IMR-90 (cell line): ENCODE measurements at regions not wholly inside any gene's neighbourhood (a gene's known extent, or its start where the extent isn't known, plus 50 kb on each side); places are given as distances from the start of the nearest gene placed in this dataset.

Source experiments
- ATAC-seq: fragments of 200-7000 bp; cut with Tn5 transposase; 2 replicates; pipeline ENCODE4 v1.9.1; 2020; ENCODE audit warnings: low read depth, mild to moderate bottlenecking, moderate library complexity
- BruUV-seq: library from RNA; stranded (reverse); fragments of 400-500 nt; replicated peaks from 2 replicates; lab custom pipeline; 2021; lab: Mats Ljungman, UMichigan
- CTCF ChIA-PET: fragments of 300-600 bp; formaldehyde crosslinking; extraction: SDS; loops from one replicate; lab custom pipeline; 2021; ENCODE audit warnings: antibody characterized with exemption; lab: Yijun Ruan, JAX
- POLR2A ChIA-PET: fragments of 300-600 bp; sonication (Branson Sonifier 250); formaldehyde crosslinking; loops from one replicate; lab custom pipeline; 2022; ENCODE audit warnings: antibody characterized with exemption; ENCODE audit not compliant: unreplicated experiment; lab: Charles Lee
- DNase-seq: peaks from one replicate; pipeline ENCODE4 v3.0.0; 2013
- H2AFZ ChIP-seq: replicated peaks from 2 replicates; pipeline ENCODE3; 2013; ENCODE audit warnings: low read length, mild to moderate bottlenecking; ENCODE audit not compliant: poor library complexity
- H2AK5ac ChIP-seq: 2 replicates; pipeline ENCODE4 v1.6.1; 2013; ENCODE audit warnings: low read depth, low read length, inconsistent platforms
- H2AK9ac ChIP-seq: replicated peaks from 2 replicates; pipeline ENCODE3; 2013; ENCODE audit warnings: mild to moderate bottlenecking, low read depth, low read length, moderate library complexity; ENCODE audit not compliant: poor library complexity
- H2BK120ac ChIP-seq: 2 replicates; pipeline ENCODE4 v1.6.1; 2013; ENCODE audit warnings: low read depth, low read length, inconsistent platforms
- H2BK15ac ChIP-seq: 3 replicates; pipeline ENCODE4 v1.6.1; 2013; ENCODE audit warnings: low read depth, low read length, inconsistent platforms
- H2BK20ac ChIP-seq: 2 replicates; pipeline ENCODE4 v1.6.1; 2013; ENCODE audit warnings: low read depth, mild to moderate bottlenecking, inconsistent platforms, low read length, moderate library complexity
- H2BK5ac ChIP-seq: 2 replicates; pipeline ENCODE4 v1.6.1; 2013; ENCODE audit warnings: mild to moderate bottlenecking, low read depth, low read length, inconsistent platforms; ENCODE audit not compliant: poor library complexity, severe bottlenecking
- H3K14ac ChIP-seq: replicated peaks from 2 replicates; pipeline ENCODE4 v1.6.1; 2013; ENCODE audit warnings: low read depth, low read length, inconsistent platforms
- H3K18ac ChIP-seq: 2 replicates; pipeline ENCODE4 v1.6.1; 2013; ENCODE audit warnings: low read depth, low read length, control low read depth
- H3K23ac ChIP-seq: 2 replicates; pipeline ENCODE4 v1.6.1; 2013; ENCODE audit warnings: low read depth, low read length, inconsistent platforms
- H3K27ac ChIP-seq: 2 replicates; pipeline ENCODE4 v1.5.1; 2013; ENCODE audit warnings: mild to moderate bottlenecking, control low read depth, low read length; ENCODE audit not compliant: insufficient read depth
- H3K27me3 ChIP-seq: 2 replicates; pipeline ENCODE4 v1.6.1; 2013; ENCODE audit warnings: low read length; ENCODE audit not compliant: control insufficient read depth, insufficient read depth
- H3K36me3 ChIP-seq: 2 replicates; pipeline ENCODE4 v1.6.1; 2013; ENCODE audit warnings: low read length, mixed read lengths; ENCODE audit not compliant: control insufficient read depth, insufficient read depth
- H3K4ac ChIP-seq: 2 replicates; pipeline ENCODE4 v1.6.1; 2013; ENCODE audit warnings: low read depth, low read length, inconsistent platforms
- H3K4me1 ChIP-seq: 2 replicates; pipeline ENCODE4 v1.6.1; 2013; ENCODE audit warnings: low read length, mixed read lengths; ENCODE audit not compliant: control insufficient read depth, insufficient read depth
- H3K4me2 ChIP-seq: 2 replicates; pipeline ENCODE4 v1.6.1; 2013; ENCODE audit warnings: low read depth, mild to moderate bottlenecking, control low read depth, low read length, moderate library complexity
- H3K4me3 ChIP-seq: 2 replicates; pipeline ENCODE4 v1.5.1; 2013; ENCODE audit warnings: low read depth, mild to moderate bottlenecking, control low read depth, low read length, moderate library complexity; ENCODE audit not compliant: insufficient read depth
- H3K56ac ChIP-seq: 2 replicates; pipeline ENCODE4 v1.6.1; 2013; ENCODE audit warnings: low read length, inconsistent platforms; ENCODE audit not compliant: insufficient read depth; ENCODE audit errors: extremely low read depth
- H3K79me1 ChIP-seq, 2 experiments: 2 replicates each; pipeline ENCODE4 v1.6.1; 2013; ENCODE audit warnings: low read length in 2 of 2, inconsistent platforms in 1 of 2, low read depth in 1 of 2
- H3K9ac ChIP-seq: 2 replicates; pipeline ENCODE4 v1.6.1; 2013; ENCODE audit warnings: low read depth, low read length, control low read depth
- H3K9me1 ChIP-seq: 2 replicates; pipeline ENCODE4 v1.6.1; 2013; ENCODE audit warnings: low read length, inconsistent platforms; ENCODE audit not compliant: insufficient read depth
- H3K9me3 ChIP-seq: 2 replicates; pipeline ENCODE4 v1.6.1; 2013; ENCODE audit warnings: low read length; ENCODE audit not compliant: control insufficient read depth, insufficient read depth
- H4K20me1 ChIP-seq: 2 replicates; pipeline ENCODE4 v1.6.1; 2013; ENCODE audit warnings: low read length, inconsistent platforms; ENCODE audit not compliant: insufficient read depth
- H4K5ac ChIP-seq: 2 replicates; pipeline ENCODE4 v1.6.1; 2013; ENCODE audit warnings: mild to moderate bottlenecking, low read depth, low read length, control low read depth
- H4K8ac ChIP-seq, 2 experiments: 2 replicates each; pipeline ENCODE4 v1.6.1; 2013; ENCODE audit warnings: low read depth in 2 of 2, low read length in 2 of 2, control low read depth in 1 of 2, inconsistent platforms in 1 of 2
- H4K91ac ChIP-seq: 2 replicates; pipeline ENCODE4 v1.6.1; 2013; ENCODE audit warnings: low read depth, low read length, inconsistent platforms; ENCODE audit not compliant: insufficient read depth
- BHLHE40 ChIP-seq: fragments of 150-350 bp; IDR thresholded peaks from 2 replicates; pipeline ENCODE4 v1.6.1; 2016; ENCODE audit warnings: mild to moderate bottlenecking, low read depth, low read length
- CEBPB ChIP-seq: IDR thresholded peaks from 2 replicates; pipeline ENCODE4 v1.6.1; 2012; ENCODE audit warnings: low read depth, low read length, improper control_type of control experiment
- CHD1 ChIP-seq: IDR thresholded peaks from 2 replicates; pipeline ENCODE4 v1.6.1; 2012; ENCODE audit warnings: low read depth, low read length, improper control_type of control experiment
- CTCF ChIP-seq: conservative IDR thresholded peaks from 2 replicates; pipeline ENCODE4 v1.5.1; 2012; ENCODE audit warnings: mild to moderate bottlenecking, low read depth, low read length, improper control_type of control experiment
- ELK1 ChIP-seq: fragments of 150-350 bp; IDR thresholded peaks from 2 replicates; pipeline ENCODE4 v1.6.1; 2016; ENCODE audit warnings: low read depth, mild to moderate bottlenecking, low read length, moderate library complexity, borderline replicate concordance
- FOS ChIP-seq: fragments of 150-350 bp; IDR thresholded peaks from 2 replicates; pipeline ENCODE4 v1.6.1; 2016; ENCODE audit warnings: low read depth, low read length
- MAFK ChIP-seq: IDR thresholded peaks from 2 replicates; pipeline ENCODE4 v1.6.1; 2012; ENCODE audit warnings: low read depth, low read length, improper control_type of control experiment
- MAZ ChIP-seq: IDR thresholded peaks from 2 replicates; pipeline ENCODE4 v1.6.1; 2012; ENCODE audit warnings: low read depth, mild to moderate bottlenecking, low read length, improper control_type of control experiment, moderate library complexity, borderline replicate concordance
- MXI1 ChIP-seq: IDR thresholded peaks from 2 replicates; pipeline ENCODE4 v1.6.1; 2012; ENCODE audit warnings: low read depth, mild to moderate bottlenecking, low read length, moderate library complexity, borderline replicate concordance
- NFE2L2 ChIP-seq: fragments of 150-350 bp; IDR thresholded peaks from 2 replicates; pipeline ENCODE4 v1.6.1; 2016; ENCODE audit warnings: low read depth, mild to moderate bottlenecking, low read length
- POLR2A ChIP-seq: IDR thresholded peaks from 2 replicates; pipeline ENCODE4 v1.6.1; 2012; ENCODE audit warnings: mild to moderate bottlenecking, low read depth, low read length
- RAD21 ChIP-seq: IDR thresholded peaks from 2 replicates; pipeline ENCODE4 v1.6.1; 2012; ENCODE audit warnings: low read length, improper control_type of control experiment
- RCOR1 ChIP-seq: IDR thresholded peaks from 2 replicates; pipeline ENCODE4 v1.6.1; 2012; ENCODE audit warnings: mild to moderate bottlenecking, low read length, improper control_type of control experiment; ENCODE audit not compliant: insufficient replicate concordance
- RFX5 ChIP-seq: IDR thresholded peaks from 2 replicates; pipeline ENCODE4 v1.8.0; 2012; ENCODE audit warnings: low read depth, mild to moderate bottlenecking, low read length, moderate library complexity
- SMC3 ChIP-seq: fragments of 150-350 bp; IDR thresholded peaks from 2 replicates; pipeline ENCODE4 v1.6.1; 2016; ENCODE audit warnings: low read depth, mild to moderate bottlenecking, antibody characterized with exemption, low read length, moderate library complexity
- USF2 ChIP-seq: fragments of 150-350 bp; IDR thresholded peaks from 2 replicates; pipeline ENCODE4 v1.6.1; 2017; ENCODE audit warnings: mild to moderate bottlenecking, antibody characterized with exemption, low read length, low read depth
- whole genome bisulfite sequencing, 2 experiments: methylation state at CpG; one replicate each; pipeline versions ENCODE4 v1.1.5 to v1.1.7; 2013; ENCODE audit warnings: missing lambda C conversion rate in 2 of 2; ENCODE audit not compliant: insufficient read length in 1 of 2; ENCODE audit errors: extremely low coverage in 2 of 2; 5-methylcytosine and 5-hydroxymethylcytosine counted together
- dilution Hi-C: fragments of 300-500 bp; cut with HindIII; formaldehyde crosslinking; loops from one replicate; pipeline ENCODE4 v1.14.3; 2018; ENCODE audit warnings: low sequenced_read_pairs; ENCODE audit not compliant: unreplicated experiment
- in situ Hi-C: fragments of 300-500 bp; cut with MboI; formaldehyde crosslinking; loops from 3 replicates; pipeline ENCODE4 v1.14.3; 2019; ENCODE audit warnings: low sequenced_read_pairs, inconsistent platforms, mixed read lengths
- intact Hi-C: fragments of 100-400 bp; cut with micrococcal nuclease; formaldehyde crosslinking; loops from 2 replicates; pipeline ENCODE4 v1.10.0; 2022

- BruUV-seq = no TSS peak
- DNase-seq (no peak), ATAC-seq (no peak)
- no CpG with 5 or more reads among the region's 2 CpGs for WGBS, 2 experiments
- H2AK9ac ChIP-seq = no peak overlapping the region
- no peaks in the 10 kb centered on the region for H4K20me1 ChIP-seq
- TF ChIP-seq USF2 (no peak), CTCF (no peak), BHLHE40 (no peak), ELK1 (no peak), MAZ (no peak), MXI1 (no peak), RCOR1 (no peak), CEBPB (no peak), SMC3 (no peak), CHD1 (no peak), RFX5 (no peak), POLR2A (no peak), RAD21 (no peak), NFE2L2 (no peak), FOS (no peak), MAFK (no peak)
- H3K4me3 ChIP-seq = no peak overlapping the region
- no peak overlapping the region for H2BK120ac ChIP-seq
- in situ Hi-C loops = no loop called here
- no peak overlapping the region for H2AFZ ChIP-seq
- H3K9me1 ChIP-seq = no peaks in the 10 kb centered on the region
- H3K9me3 ChIP-seq = no peaks in the 10 kb centered on the region
- H2AK5ac ChIP-seq = no peak overlapping the region
- no peak overlapping the region for H2BK5ac ChIP-seq
- no peaks in the 10 kb centered on the region for H3K36me3 ChIP-seq
- no peak overlapping the region for H4K91ac ChIP-seq
- H3K4me1 ChIP-seq = no peaks in the 10 kb centered on the region
- H3K14ac ChIP-seq = no peak overlapping the region
- no peak overlapping the region for H2BK20ac ChIP-seq
- dilution Hi-C loops = no loop called here
- H3K23ac ChIP-seq = no peak overlapping the region
- no peak overlapping the region for H3K9ac ChIP-seq
- no peaks in the 10 kb centered on the region for H3K79me1 ChIP-seq
- ChIA-PET POLR2A (no interaction called here), CTCF (no interaction called here)
- H2BK15ac ChIP-seq = no peak overlapping the region
- intact Hi-C loops = no loop called here
- no peak overlapping the region for H4K5ac ChIP-seq
- no peak overlapping the region for H3K27ac ChIP-seq
- no peaks in the 10 kb centered on the region for H3K27me3 ChIP-seq
- no peak overlapping the region for H3K4me2 ChIP-seq
- no peak overlapping the region for H3K4ac ChIP-seq
- no peak overlapping the region for H3K18ac ChIP-seq
- no peak overlapping the region for H3K56ac ChIP-seq
- H4K8ac ChIP-seq = no peak overlapping the region
Measured at GRCh38 chr1:107000902-107001301, 55.6 kb upstream of the PRMT6 start.
